WTC11 (cell line): ENCODE measurements at regions not wholly inside any gene's neighbourhood (a gene's known extent, or its start where the extent isn't known, plus 50 kb on each side); places are given as distances from the start of the nearest gene placed in this dataset.

Experiments used
- CTCF ChIP-seq: fragments of 200-600 bp; IDR thresholded peaks from 2 replicates; pipeline ENCODE4 v1.8.0; 2022; ENCODE audit warnings: antibody characterized with exemption
- ELF4 ChIP-seq: sonication (generic); formaldehyde crosslinking; IDR thresholded peaks from 2 replicates; pipeline ENCODE4 v1.8.1; 2022; ENCODE audit warnings: low read depth, mild to moderate bottlenecking, moderate library complexity, missing genetic modification reagents
- ETV6 ChIP-seq: sonication (generic); formaldehyde crosslinking; IDR thresholded peaks from 2 replicates; pipeline ENCODE4 v1.8.1; 2022; ENCODE audit warnings: mild to moderate bottlenecking, missing genetic modification reagents
- FOXJ3 ChIP-seq: sonication (generic); formaldehyde crosslinking; IDR thresholded peaks from 2 replicates; pipeline ENCODE4 v1.9.0; 2021; ENCODE audit warnings: missing genetic modification reagents, mild to moderate bottlenecking, borderline replicate concordance
- IRF2 ChIP-seq: sonication (generic); formaldehyde crosslinking; IDR thresholded peaks from 2 replicates; pipeline ENCODE4 v1.8.0; 2022; ENCODE audit warnings: low read depth, missing genetic modification reagents, borderline replicate concordance
- KAT7 ChIP-seq: sonication (generic); formaldehyde crosslinking; IDR thresholded peaks from 2 replicates; pipeline ENCODE4 v1.8.1; 2023; ENCODE audit warnings: missing genetic modification reagents, mild to moderate bottlenecking, borderline replicate concordance
- USF2 ChIP-seq: sonication (generic); formaldehyde crosslinking; IDR thresholded peaks from 2 replicates; pipeline ENCODE4 v1.8.1; 2023; ENCODE audit warnings: mild to moderate bottlenecking, missing genetic modification reagents, moderate library complexity
- TF ChIP-seq, protein P1 (sequence below): sonication (generic); formaldehyde crosslinking; IDR thresholded peaks from 2 replicates; pipeline ENCODE4 v1.8.0; 2022; ENCODE audit warnings: mild to moderate bottlenecking, missing genetic modification reagents
- TF ChIP-seq, protein P2 (sequence below): sonication (generic); formaldehyde crosslinking; IDR thresholded peaks from 2 replicates; pipeline ENCODE4 v1.8.1; 2022; ENCODE audit warnings: low read depth, missing genetic modification reagents, borderline replicate concordance

GRCh38 chr10:70996549-70996948 lies 108.2 kb upstream of the PCBD1 start:
- TF ChIP-seq, protein P1, sequence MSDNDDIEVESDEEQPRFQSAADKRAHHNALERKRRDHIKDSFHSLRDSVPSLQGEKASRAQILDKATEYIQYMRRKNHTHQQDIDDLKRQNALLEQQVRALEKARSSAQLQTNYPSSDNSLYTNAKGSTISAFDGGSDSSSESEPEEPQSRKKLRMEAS (CRISPR knock-in tag) = no peak
- TF ChIP-seq, protein P2, sequence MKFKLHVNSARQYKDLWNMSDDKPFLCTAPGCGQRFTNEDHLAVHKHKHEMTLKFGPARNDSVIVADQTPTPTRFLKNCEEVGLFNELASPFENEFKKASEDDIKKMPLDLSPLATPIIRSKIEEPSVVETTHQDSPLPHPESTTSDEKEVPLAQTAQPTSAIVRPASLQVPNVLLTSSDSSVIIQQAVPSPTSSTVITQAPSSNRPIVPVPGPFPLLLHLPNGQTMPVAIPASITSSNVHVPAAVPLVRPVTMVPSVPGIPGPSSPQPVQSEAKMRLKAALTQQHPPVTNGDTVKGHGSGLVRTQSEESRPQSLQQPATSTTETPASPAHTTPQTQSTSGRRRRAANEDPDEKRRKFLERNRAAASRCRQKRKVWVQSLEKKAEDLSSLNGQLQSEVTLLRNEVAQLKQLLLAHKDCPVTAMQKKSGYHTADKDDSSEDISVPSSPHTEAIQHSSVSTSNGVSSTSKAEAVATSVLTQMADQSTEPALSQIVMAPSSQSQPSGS (CRISPR knock-in tag) = no peak
- no peak for TF ChIP-seq IRF2 (CRISPR knock-in tag)
- no peak for TF ChIP-seq CTCF
- TF ChIP-seq FOXJ3 (CRISPR knock-in tag) = no peak
- TF ChIP-seq USF2 = no peak
- TF ChIP-seq ETV6 (CRISPR knock-in tag) = no peak
- TF ChIP-seq KAT7 (CRISPR knock-in tag) = no peak
- no peak for TF ChIP-seq ELF4
